Right renal cortex interstitium (tissue), 3 donors: ENCODE measurements at regions not wholly inside any gene's neighbourhood (a gene's known extent, or its start where the extent isn't known, plus 50 kb on each side); places are given as distances from the start of the nearest gene placed in this dataset.

ENCODE experiments used
- DNase-seq, 3 donors: peaks; one replicate each; pipeline ENCODE4 v3.0.0-alpha.2; 2013; ENCODE audit warnings: low read depth in 3 of 3, low spot score in 2 of 3

DNA sequence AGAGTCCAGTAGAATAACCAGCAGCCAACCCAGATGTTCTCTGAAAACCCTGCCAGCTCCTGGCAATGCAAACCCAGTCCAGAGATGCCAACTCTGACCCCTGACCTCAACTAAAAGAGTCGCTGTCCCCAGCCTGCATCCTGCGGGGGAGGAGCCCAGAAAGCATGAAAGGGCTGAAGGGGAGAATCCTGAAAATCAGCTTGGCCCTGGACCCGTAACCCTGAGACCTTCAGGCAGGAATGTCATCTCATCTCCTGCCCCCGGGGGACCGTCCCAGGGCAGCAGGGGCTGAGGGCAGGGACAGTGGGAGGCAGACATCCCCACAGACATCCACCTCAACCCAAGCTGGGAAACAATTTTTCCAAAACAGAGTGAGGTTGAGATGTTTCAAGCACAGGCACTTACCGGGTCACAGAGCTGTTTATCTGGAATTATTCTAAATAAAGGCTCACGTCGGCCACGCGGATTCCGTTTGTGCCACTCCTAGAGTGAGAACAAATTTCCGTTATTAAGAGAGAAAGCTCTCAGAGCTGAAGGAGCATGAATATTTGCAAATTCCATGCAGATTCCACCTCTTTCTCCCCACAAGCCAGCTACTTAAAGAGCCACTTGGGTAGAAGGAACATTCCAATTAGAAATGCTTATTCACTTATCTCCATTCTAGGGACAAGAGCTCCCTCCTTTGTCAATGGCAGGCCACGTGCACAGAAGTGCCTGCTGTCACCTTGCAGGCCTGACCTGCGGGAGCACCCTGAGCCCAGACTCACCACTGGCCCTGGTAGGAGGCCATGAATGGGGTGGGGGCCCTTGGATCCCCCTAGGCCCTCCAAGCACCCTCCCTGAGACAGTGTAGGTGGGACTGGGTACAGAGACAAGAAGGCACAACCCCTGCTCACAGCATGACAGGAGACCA is 240.1 kb downstream of the NPHP4 start:
- no peak for DNase-seq

DNA sequence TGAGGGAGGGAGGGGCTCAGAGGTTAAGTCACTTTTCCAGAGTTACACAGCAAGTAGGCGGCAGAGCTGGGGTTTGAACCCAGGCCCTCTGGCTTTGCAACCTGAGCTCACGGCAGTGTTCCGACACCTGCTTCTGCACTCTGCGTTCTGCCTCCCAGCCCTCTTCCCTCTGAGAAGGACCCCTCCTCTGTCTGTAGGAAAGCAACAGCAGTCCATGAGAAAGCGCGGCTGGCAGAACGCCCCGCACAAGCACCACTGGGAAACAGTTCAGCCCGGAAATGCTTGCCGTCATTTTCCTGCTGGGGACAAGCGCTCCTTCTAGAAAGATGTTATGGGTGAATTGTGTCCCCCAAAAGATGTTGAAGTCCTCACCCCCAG is 241.1 kb downstream of the NPHP4 start:
- DNase-seq: no peak

DNA sequence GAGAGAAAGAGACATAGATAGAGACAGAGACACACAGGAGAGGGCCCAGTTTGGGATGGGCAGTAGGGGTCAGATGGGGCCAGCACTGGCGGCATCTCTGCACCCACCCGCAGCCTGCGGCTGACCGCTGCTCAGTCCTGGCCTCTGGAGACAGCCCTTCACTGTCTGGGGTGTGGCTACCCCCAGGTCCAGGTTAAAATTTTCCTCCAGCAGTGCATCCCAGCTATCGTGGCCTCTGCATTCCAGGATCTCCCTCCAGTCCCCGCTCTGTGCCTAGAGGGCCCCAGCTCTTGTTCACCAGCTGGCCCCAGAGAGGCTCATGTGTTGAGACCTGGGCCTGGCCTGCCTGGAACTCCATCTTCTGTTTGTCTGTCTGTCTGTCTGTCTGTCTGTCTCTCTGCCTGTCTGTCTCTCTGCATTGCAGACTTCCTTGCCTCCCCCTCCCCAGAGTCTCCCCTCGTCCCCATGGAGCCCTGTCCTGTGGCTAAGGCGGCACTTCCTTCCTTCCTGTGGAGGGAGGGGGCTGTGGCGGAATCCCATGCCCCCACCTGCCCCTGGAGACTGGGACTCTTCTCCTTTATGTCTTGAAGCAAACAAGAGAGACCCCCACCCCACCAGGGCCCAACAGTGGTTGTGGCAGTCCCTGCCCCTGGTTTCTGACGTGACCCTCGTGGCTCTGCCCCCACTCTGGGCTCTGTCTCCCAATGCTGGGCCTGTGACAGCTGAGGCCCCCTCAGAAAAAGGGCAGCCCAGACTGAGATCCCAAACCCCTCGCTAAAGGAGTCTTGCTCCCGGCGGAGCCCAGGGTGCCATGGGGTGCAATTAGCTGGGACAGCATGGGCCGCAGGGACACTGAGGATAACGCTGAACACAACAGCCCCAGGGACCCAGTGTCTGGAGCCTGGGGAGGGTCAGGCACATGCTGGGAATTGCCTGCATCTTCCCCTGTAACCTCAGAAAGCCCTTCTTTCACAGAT is 241.8 kb downstream of the NPHP4 start:
- no peak for DNase-seq

DNA sequence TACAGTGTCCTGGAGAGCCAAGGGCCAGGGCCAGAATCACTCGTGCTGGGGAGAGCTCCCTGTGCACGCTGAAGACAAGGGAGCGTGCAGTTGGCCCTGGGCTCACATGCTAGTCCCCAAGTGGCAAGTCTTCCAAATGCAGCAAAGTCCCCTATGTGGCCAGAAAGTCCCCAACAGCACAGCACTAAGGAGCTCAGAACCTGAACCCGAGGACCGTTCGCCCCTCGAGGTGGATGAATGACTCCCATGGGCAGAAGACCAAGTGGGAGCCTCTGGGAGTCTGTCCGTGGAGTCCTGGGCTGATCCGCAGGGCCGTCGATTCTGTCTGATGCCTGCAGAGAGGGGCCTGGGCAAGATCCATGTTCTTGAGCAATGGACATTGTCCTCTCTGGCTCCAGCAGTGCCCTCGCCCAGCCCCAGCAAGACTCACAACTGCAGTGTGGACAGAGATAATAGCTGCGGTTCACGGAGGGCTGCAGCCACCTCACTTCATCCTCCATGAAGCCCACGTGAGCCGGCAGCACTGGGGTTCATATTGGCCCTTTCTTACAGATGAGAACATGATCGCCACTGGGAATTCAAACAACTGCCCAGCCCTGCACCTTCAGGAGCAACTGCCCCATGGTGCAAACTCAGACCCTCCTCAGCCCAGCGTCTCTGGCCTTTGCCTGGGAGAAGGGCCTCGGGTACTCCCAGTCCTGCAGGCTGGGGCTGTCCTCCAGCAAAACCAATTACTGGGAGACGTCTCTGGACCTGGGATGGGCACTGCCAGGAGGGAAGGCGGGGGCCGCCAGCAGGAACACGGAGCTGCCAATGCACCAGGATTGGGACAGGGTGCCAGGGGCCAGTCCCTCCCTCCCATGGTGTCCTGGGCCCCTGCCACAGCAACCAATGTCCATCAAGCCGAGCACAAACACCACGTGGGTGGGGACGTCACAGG is 243.7 kb downstream of the NPHP4 start:
- DNase-seq: no peak

DNA sequence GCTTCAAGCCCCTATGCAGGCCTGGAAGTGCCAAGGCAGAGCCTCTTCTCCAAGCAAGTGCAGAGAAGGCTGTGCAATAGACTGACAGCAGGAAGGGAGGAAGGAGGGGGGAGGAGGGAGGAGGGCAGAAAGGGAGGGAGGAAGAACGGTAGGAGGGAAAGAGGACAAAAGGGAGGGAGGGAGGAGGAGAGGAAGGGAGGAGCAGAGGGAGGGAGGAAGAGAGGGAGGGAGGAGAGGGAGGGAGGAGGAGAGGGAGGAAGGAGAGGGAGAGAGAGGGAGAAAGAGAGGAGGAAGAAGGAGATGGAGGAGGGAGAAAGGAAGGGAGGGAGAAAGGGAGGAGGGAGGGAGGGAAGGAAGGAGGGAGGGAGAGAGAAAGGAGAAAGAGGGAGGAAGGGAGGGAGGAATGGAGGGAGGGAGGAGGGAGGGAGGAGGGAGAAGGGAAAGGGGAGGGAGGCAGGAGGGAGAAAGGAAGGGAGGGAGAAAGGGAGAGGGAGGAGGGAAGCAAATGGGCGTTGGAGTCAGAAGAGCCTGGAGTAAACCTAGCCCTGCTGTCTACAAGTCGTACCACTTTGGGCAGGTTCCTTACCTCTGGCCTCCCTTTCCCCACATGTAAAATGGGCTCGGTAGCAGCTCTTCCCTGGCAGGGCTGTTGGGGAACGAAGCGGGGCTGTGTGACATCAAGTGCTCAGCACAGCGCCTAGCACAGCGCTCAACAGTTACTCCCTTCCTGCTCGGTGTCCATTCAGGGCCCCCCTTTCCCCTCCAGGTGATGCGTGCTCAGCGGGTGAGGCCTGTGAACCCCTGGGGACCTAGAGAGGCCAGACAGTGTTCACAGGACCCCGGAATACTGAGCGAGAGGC is 244.6 kb downstream of the NPHP4 start:
- DNase-seq: no peak

DNA sequence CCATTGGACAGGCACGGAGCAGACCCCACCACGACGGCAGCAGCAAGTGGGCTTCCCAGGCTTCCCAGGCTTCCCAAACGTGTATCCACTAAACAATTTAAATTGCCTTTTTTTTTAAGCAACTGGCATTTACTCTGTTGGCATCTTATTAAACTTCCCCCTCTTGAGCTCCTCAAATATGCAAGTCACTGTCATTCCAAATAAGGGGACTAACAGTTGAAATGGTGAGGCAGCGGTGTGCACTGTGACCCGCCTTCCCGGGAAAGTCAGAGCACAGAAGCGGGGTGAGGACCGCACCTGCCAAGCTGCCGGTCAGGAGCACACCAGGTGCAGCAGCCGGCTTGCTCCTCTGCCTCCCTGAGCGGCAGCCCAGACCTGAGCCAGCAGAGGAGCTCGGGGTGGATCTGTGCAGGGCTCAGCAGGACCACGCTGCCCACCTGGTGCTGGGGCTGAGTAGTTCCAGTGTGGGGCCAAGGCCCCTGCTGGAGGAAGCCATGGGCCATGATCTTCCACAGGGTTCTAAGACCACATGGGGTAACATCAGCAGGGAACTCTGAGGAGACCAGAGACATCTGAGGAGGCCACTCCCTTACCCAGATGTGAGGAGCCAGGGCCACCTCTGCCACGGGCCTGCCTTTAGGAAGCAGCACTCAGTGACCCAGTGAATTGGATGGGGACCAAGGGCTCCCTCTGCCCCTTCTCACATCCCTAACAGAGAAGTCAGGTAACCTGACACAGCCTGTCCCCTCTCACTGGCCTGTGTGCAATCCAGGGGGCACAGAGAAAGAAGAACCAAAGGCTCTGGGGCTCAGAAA is 245.4 kb downstream of the NPHP4 start:
- DNase-seq: no peak

DNA sequence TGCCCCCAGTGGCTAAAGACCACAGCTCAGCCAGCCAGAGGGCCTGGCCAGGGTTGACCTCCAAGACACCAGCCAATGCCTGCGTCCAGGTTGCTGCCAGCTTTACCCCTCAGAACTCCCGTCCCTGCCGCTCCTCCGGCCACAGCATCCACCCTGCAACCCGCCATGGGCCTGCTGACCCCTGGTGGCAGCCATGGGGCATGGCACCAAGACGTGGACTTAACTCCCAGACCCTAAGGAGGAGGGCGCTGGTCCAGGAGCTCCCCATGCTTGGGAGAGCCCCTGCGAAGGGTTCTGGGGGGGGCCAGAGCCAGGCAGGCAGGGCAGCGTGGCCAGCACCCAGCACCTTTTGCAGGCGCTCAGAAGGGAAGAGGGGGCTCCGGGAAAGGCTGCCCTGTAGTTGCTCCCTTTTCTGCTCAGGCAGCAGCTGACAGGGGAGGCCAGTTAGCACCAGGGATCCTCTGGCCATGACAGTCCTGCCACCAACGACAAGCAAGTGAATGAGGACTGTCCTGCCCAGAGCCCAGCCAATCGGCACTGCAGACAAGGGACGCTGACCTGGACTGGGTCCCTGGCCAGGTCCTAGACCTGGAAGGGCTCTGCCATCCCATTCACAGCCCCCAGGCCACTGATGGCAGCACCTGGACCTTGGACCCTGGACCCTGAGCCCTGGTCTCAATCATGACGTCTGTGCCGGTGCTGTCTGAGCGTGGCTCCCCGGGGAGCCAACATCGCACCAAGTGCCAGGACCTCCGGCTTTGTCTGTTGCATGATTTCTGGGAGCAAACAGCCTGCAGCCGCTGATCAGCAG is 246.2 kb downstream of the NPHP4 start:
- peak in 2 of 3 donors; percentile 45 to 50 for DNase-seq

DNA sequence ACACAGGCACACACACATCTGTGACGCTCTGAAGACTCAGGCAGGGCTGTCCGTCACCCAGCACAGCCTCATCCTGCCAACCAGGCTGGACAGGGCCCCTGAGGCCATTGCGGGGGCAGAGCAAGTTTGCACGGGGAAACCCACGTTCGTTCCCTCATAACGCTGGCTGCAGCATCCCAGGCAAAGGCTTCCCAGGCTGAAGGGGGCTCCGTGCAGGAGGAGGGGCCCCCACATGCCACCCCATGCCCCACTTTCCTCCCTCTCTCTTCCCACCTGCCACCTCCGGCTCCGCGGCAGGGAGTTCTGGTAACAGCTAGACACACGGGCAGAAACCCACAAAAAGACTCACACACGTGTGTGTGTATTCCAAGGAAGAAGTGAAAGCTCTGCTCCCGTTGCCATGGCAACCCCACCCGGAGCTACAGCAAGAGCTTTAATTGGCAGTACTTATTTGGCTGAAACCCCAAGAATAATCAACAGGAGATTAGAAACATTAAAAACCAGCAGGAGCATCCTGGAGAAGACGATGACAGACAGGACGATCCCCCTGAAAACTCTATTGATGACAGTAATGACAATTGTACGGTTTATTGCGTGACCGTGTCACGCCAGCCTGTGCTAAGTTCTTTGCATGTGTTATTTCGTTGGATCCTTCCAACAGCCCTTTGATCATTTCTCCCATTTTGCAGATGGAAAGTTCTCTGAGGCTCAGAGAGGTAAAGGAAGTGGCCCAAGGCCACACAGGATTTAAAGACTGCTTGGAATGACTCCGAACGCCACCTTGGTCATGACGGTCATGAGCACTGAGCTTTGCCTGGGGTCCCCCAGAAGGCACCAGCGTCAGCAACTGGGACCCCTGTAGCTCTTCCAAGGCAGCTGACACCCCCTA is 247.1 kb downstream of the NPHP4 start:
- DNase-seq: no peak

DNA sequence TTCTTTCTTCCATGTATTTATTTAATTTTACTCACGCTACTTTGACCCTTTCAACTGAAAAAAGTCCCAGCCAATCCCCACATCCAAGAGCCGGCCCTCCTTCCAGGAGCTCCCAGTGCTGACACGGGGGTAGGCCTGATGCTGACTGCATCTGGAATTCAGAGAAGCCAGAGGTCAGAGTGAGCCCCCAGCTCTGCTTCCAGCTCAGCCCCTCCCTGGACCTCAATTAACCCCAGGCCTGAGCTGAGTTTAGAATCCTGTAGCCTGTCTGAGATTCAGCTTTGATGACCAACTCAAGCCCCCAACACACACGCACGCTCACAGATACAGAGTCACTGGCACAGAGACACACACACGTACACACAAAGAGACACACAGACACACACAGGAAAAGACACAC is 247.9 kb downstream of the NPHP4 start:
- no peak for DNase-seq

DNA sequence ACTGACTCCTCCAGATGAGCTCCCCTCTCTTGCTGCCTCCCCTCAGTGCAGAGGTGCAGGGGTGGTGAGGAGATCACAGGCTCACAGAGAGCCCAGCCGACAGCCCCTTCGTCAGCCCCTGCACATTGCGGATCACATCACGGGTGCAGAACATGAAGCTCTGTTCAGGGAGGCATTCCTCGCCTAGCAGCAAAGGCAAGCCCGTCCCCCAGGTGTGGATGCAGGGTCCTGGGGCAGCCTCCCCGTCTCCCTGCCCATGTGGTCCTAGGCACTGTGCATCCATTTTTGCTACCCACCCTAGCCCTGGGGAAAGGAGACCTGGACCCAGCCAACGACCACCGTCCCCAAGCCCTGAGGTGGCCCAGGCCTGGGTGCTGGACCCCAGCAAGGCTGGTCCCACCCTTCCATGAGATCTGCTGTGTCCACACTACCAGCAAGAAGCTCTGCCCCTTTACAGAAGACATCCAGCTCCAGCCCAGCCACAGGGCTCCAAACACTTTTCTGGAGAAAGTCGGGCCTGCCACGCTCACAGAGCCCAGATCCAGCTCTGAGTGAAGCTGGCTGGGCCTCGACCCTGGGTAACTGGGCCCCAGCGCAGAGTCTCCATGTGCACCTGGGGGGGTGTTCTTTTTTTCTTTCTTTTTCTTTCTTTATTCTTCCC is 248.7 kb downstream of the NPHP4 start:
- DNase-seq: no peak

DNA sequence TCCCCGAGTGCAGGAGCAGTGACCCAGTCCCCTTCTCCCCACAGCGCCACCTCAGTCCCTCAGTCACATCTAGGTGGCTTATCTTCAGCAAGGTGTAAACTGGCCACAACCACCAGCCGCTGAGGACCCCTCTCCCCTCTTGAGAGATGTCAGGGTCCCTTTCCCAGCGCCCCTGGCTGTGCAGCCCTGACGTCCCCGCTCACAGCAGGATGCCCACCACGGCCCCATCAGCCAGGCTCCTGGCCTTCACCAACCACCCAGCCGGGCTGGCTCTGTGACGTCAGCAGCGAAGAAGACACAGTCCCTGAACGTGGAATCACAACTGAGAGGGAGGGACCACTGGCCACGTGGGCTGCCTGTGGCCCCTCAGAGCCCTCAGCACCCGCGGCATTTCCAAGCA is 249.4 kb downstream of the NPHP4 start:
- no peak for DNase-seq

DNA sequence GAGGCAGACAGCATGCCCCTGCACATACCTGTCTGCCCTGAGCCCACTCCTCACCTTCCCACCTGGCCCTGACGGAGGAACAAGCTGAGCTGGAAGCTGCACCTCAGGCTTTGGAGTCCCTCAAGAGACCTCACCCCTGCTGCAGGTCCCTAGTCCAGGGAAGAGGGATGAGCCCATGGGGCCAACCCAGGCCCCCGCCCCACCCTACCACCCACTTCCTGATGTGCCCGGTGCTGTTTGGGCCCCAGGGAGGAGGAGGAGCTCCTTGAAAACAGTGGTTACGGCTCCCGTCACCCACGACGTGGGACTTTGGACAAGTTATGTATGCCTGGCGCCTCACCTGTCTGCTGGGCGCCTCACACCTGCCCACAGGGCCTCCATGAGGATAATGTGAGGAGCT is 250.2 kb downstream of the NPHP4 start:
- DNase-seq: no peak

DNA sequence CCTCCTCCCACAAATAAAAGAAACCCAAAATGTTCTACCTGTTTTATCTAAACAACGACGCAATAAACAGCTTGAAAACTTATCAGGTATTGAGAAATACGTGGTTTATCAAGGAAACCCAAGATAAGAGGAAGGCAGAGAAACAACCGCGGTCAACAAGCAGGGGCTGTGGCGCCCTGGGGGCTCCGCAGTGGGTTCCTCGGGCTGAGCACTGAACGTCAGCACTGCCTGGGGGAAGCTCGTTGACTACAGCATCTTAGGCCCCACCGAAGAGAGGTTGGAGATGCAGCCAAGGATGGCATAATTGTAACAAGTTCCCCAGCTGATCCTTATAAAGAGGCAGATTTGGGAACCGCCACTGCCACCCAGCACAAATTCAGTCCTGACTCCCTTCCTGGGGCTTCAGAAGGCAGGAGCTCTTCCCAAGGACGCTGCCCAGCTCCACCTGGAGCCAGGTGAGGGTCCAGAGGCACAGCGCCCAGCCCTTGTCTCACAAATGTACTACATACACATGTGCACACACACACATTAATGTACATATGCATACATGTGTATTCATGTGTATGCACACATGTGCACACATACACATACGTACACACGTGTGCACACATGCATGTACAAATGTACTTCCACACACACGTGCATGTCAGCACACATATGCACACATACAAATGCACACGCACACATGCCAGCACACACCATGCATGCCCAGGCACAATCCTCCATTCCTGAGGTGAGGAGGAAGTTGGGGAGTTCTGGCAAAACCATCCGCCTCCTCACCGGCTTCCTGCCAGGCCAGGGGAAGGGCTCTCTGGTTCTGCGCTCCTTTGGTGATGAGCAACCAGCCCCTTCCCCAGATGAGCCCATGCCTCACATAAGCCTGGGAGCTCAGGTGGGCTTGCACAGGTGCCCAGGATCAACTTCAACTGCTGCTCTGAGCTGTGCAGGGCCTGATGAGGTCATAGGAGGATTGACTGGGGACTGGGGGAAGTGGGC is 251.1 kb downstream of the NPHP4 start:
- DNase-seq: no peak

DNA sequence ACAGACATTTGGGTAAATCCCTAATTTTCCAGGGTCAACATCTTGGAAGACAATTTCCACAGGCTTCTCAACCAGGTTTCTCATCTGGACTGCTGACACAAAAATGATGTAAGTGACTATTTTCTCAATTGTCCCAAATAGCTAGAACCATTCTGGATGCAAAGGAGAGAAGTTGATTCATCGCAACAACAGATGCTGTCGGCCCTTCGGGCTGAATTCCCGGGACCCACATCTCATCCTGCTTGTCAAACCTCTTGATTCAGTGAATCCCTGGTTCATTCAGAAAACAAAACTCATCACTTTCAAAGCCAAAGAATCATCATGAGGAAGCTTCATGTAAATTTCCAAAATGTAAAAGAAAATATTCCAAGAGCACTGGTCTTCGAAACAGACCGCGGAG is 251.8 kb downstream of the NPHP4 start:
- no peak for DNase-seq

DNA sequence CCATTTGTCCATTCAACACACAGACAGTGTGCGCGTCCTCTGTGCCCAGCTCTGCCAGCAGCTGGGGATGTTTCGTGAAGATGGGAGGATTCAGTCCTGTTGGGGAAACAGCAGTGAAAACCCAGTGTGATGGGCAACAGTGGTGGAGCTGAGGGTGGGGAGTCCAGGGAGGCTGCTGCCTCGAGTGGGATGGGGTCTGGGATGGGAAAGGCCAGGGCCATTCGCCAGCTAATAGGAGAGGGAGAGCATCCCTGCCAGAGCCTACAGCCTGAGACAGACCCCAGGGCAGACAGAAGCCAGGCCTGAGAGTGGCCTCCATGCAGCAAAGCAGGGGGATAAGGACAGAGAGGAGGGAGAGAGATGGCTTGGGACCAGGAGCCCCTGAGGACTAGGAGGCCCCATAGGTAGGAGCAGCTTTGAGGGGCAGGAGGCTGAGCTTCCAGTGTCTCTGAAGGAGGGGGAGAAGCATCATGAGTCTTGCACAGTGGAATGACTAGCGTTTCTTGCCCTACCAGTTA is 252.6 kb downstream of the NPHP4 start:
- DNase-seq: no peak
